Mesendoderm (in vitro differentiated cells): ENCODE measurements at regions not wholly inside any gene's neighbourhood (a gene's known extent, or its start where the extent isn't known, plus 50 kb on each side); places are given as distances from the start of the nearest gene placed in this dataset.
A peak's percentile ranks its signal among the peaks of the same experiment; 100 is the strongest.

Source experiments
- DNase-seq: peaks from one replicate; pipeline ENCODE4 v3.0.0; 2013
- H2AK5ac ChIP-seq: 2 replicates; pipeline ENCODE4 v1.6.1; 2013; ENCODE audit warnings: low read length, inconsistent platforms
- H2BK120ac ChIP-seq: 2 replicates; pipeline ENCODE4 v1.6.1; 2013; ENCODE audit warnings: low read depth, mild to moderate bottlenecking, low read length, moderate library complexity, mixed read lengths
- H2BK15ac ChIP-seq: replicated peaks from 2 replicates; pipeline ENCODE4 v1.6.1; 2013; ENCODE audit warnings: low read depth, mild to moderate bottlenecking, moderate library complexity
- H2BK5ac ChIP-seq: 2 replicates; pipeline ENCODE4 v1.6.1; 2013; ENCODE audit warnings: low read length, inconsistent platforms
- H3K18ac ChIP-seq: 2 replicates; pipeline ENCODE4 v1.6.1; 2013; ENCODE audit warnings: mild to moderate bottlenecking, low read length, mixed read lengths
- H3K23ac ChIP-seq: one replicate; pipeline ENCODE4 v1.6.1; 2013; ENCODE audit warnings: low read length
- H3K27ac ChIP-seq: 2 replicates; pipeline ENCODE4 v1.5.1; 2013; ENCODE audit warnings: low read depth, mild to moderate bottlenecking, inconsistent platforms, low read length, moderate library complexity
- H3K27me3 ChIP-seq: 2 replicates; pipeline ENCODE4 v1.6.1; 2013; ENCODE audit warnings: low read length, control low read depth, mild to moderate bottlenecking, inconsistent platforms; ENCODE audit not compliant: insufficient read depth, poor library complexity
- H3K36me3 ChIP-seq: 2 replicates; pipeline ENCODE4 v1.6.1; 2013; ENCODE audit warnings: low read length, inconsistent platforms; ENCODE audit not compliant: control insufficient read depth, insufficient read depth
- H3K4ac ChIP-seq: one replicate; pipeline ENCODE4 v1.6.1; 2013; ENCODE audit warnings: low read depth, mild to moderate bottlenecking, low read length, moderate library complexity
- H3K4me1 ChIP-seq: 2 replicates; pipeline ENCODE4 v1.6.1; 2013; ENCODE audit warnings: low read depth, low read length, inconsistent platforms; ENCODE audit not compliant: control insufficient read depth
- H3K4me2 ChIP-seq: 2 replicates; pipeline ENCODE4 v1.6.1; 2013; ENCODE audit warnings: low read length
- H3K4me3 ChIP-seq: 2 replicates; pipeline ENCODE4 v1.5.1; 2013; ENCODE audit warnings: mild to moderate bottlenecking, low read length
- H3K56ac ChIP-seq: one replicate; pipeline ENCODE4 v1.6.1; 2013; ENCODE audit warnings: low read length
- H3K79me1 ChIP-seq: 2 replicates; pipeline ENCODE4 v1.6.1; 2013; ENCODE audit warnings: low read length, inconsistent platforms
- H3K79me2 ChIP-seq: 2 replicates; pipeline ENCODE4 v1.6.1; 2013; ENCODE audit warnings: mild to moderate bottlenecking, low read length; ENCODE audit not compliant: control insufficient read depth, insufficient read depth
- H3K9ac ChIP-seq: 2 replicates; pipeline ENCODE4 v1.6.1; 2013; ENCODE audit warnings: low read length, inconsistent platforms
- H4K5ac ChIP-seq: one replicate; pipeline ENCODE4 v1.6.1; 2013; ENCODE audit warnings: low read length
- H4K8ac ChIP-seq: one replicate; pipeline ENCODE4 v1.6.1; 2013; ENCODE audit warnings: low read depth, mild to moderate bottlenecking, control low read depth, low read length, moderate library complexity
- WGBS: extraction: QIAGEN DNeasy Blood & Tissue Kit; methylation state at CpG from one replicate; pipeline ENCODE4 v1.1.7; 2013; ENCODE audit warnings: low lambda C conversion rate, missing lambda C conversion rate; ENCODE audit not compliant: insufficient coverage; ENCODE audit errors: extremely low coverage; 5-methylcytosine and 5-hydroxymethylcytosine counted together

DNA sequence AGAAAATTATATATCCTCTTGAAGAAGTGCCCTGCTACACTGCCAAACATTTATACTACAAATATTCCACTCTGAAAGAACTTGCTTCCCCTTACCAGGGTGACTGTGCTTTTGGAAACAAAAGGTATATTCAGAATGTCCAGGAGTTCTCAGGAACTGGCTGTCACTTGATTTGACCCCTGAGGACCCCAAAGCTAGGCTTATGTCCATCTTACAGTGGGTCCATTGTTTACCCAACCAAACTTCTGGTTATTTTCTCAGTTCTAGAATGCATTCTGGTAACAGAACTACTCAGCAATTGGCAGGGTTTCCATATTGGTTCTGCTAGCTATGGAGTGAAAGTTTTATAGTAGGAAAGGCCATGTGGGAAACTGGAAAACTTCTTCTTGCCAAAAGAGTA, 207.1 kb upstream of the KCTD3 start:
- Histone ChIP-seq H3K4me1 (no peaks in the 10 kb centered on the region), H4K8ac (no peak overlapping the region), H2BK120ac (no peak overlapping the region), H3K27me3 (no peaks in the 10 kb centered on the region), H3K18ac (no peak overlapping the region), H3K4me2 (no peak overlapping the region), H2BK15ac (no peak overlapping the region), H3K27ac (no peak overlapping the region), H3K23ac (no peak overlapping the region), H3K79me1 (no peaks in the 10 kb centered on the region), H3K79me2 (no peaks in the 10 kb centered on the region), H2BK5ac (no peak overlapping the region), H3K36me3 (no peaks in the 10 kb centered on the region), H3K4ac (no peak overlapping the region), H2AK5ac (no peak overlapping the region), H3K56ac (no peak overlapping the region), H4K5ac (no peak overlapping the region), H3K9ac (no peak overlapping the region), H3K4me3 (no peak overlapping the region)
- DNase-seq = no peak

- H3K79me2 ChIP-seq = no peaks in the 10 kb centered on the region
- no peak overlapping the region for H3K56ac ChIP-seq
- H3K4me3 ChIP-seq = no peak overlapping the region
- no peak overlapping the region for H4K8ac ChIP-seq
- H4K5ac ChIP-seq = no peak overlapping the region
- H3K4me2 ChIP-seq = no peak overlapping the region
- H3K23ac ChIP-seq = no peak overlapping the region
- no peak overlapping the region for H2BK120ac ChIP-seq
- no peak overlapping the region for H2AK5ac ChIP-seq
- H2BK15ac ChIP-seq = no peak overlapping the region
- H3K27ac ChIP-seq = no peak overlapping the region
- no peak for DNase-seq
- H3K4ac ChIP-seq = no peak overlapping the region
- H3K4me1 ChIP-seq = no peaks in the 10 kb centered on the region
- no CpG with 5 or more reads among the region's 2 CpGs for WGBS
- no peak overlapping the region for H2BK5ac ChIP-seq
- no peak overlapping the region for H3K18ac ChIP-seq
- H3K79me1 ChIP-seq = no peaks in the 10 kb centered on the region
- H3K27me3 ChIP-seq = no peaks in the 10 kb centered on the region
- no peaks in the 10 kb centered on the region for H3K36me3 ChIP-seq
- H3K9ac ChIP-seq = no peak overlapping the region
These were observed 206.3 kb upstream of the KCTD3 start for GRCh38 chr1:215360758-215361157.

- no peak overlapping the region for H2BK120ac ChIP-seq
- H3K4me2 ChIP-seq = no peak overlapping the region
- no peak overlapping the region for H2BK15ac ChIP-seq
- no peak overlapping the region for H3K23ac ChIP-seq
- no peak overlapping the region for H3K9ac ChIP-seq
- H3K56ac ChIP-seq = no peak overlapping the region
- no peaks in the 10 kb centered on the region for H3K79me1 ChIP-seq
- H2BK5ac ChIP-seq = no peak overlapping the region
- no peak overlapping the region for H4K5ac ChIP-seq
- DNase-seq = no peak
- no peak overlapping the region for H2AK5ac ChIP-seq
- H3K18ac ChIP-seq = no peak overlapping the region
- H4K8ac ChIP-seq = no peak overlapping the region
- no peaks in the 10 kb centered on the region for H3K27me3 ChIP-seq
- no peak overlapping the region for H3K4me3 ChIP-seq
- H3K4me1 ChIP-seq = no peaks in the 10 kb centered on the region
- H3K36me3 ChIP-seq = no peaks in the 10 kb centered on the region
- no peak overlapping the region for H3K27ac ChIP-seq
- no peaks in the 10 kb centered on the region for H3K79me2 ChIP-seq
- H3K4ac ChIP-seq = no peak overlapping the region
These were observed 191.7 kb upstream of the KCTD3 start for GRCh38 chr1:215375381-215375780.

DNA sequence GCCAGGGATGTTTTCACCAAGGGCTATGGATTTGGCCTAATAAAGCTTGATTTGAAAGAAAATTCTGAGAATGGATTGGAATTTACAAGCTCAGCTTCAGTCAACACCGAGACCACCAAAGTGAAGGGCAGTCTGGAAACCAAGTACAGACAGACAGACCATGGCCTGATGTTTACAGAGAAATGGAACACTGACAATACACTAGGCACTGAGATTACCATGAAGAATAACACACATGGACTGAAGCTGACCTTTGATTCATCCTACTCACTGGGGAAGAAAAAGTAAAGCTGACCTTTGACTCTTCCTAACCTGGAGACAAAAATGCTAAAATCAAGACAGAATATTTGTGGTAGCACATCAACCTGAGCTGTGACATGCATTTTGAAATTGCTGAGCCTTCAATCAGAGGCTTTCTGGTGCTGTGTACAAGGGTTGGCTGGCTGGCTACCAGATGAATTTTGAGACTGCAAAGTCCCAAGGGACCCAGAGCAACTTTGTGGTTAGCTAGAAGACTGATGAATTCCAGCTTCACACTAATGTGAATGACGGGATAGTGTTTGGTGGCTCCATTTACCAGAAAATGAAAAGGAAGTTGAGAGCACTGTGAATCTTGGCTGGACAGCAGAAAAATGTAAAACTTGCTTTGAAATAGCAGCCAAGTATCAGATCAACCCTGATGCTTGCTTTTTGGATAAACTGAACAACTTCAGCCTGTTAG, 190.4 kb upstream of the KCTD3 start:
- H3K4ac ChIP-seq = no peak overlapping the region
- no CpG with 5 or more reads among the region's 2 CpGs for WGBS
- no peaks in the 10 kb centered on the region for H3K4me1 ChIP-seq
- no peak for DNase-seq
- no peak overlapping the region for H2BK15ac ChIP-seq
- H3K23ac ChIP-seq = no peak overlapping the region
- no peak overlapping the region for H4K8ac ChIP-seq
- no peaks in the 10 kb centered on the region for H3K36me3 ChIP-seq
- no peak overlapping the region for H2BK120ac ChIP-seq
- H2BK5ac ChIP-seq = no peak overlapping the region
- H3K18ac ChIP-seq = no peak overlapping the region
- H3K9ac ChIP-seq = no peak overlapping the region
- H3K79me2 ChIP-seq = no peaks in the 10 kb centered on the region
- H3K27me3 ChIP-seq = no peaks in the 10 kb centered on the region
- H2AK5ac ChIP-seq = no peak overlapping the region
- H3K79me1 ChIP-seq = no peaks in the 10 kb centered on the region
- no peak overlapping the region for H3K56ac ChIP-seq
- H4K5ac ChIP-seq = no peak overlapping the region
- H3K4me2 ChIP-seq = no peak overlapping the region
- H3K27ac ChIP-seq = no peak overlapping the region
- no peak overlapping the region for H3K4me3 ChIP-seq

DNA sequence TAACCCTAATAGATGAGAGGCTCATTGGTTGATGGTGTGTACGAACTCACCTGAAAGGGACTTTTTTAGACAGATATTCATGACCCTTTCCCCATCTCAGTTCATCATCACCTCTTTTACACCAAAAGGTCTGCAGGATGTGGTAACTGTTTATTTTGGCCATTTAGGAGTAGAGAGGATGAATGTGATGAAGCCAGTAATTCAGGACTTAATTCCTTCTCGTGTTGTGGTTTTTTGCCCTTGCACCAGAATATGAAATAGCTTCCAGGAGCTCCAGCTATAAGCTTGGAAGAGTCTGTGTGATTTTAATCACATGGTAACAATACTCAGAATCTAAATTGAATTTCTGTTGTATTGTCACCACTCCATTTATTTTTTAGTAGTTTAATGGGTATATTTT, 189.4 kb upstream of the KCTD3 start:
- Histone ChIP-seq H2AK5ac (no peak overlapping the region), H3K4me2 (no peak overlapping the region), H2BK15ac (no peak overlapping the region), H3K4me3 (no peak overlapping the region), H3K27ac (no peak overlapping the region), H4K5ac (no peak overlapping the region), H3K4me1 (no peaks in the 10 kb centered on the region), H3K56ac (no peak overlapping the region), H3K79me1 (no peaks in the 10 kb centered on the region), H2BK5ac (no peak overlapping the region), H3K27me3 (no peaks in the 10 kb centered on the region), H3K4ac (no peak overlapping the region), H3K36me3 (no peaks in the 10 kb centered on the region), H3K18ac (no peak overlapping the region), H3K23ac (no peak overlapping the region), H3K9ac (no peak overlapping the region), H2BK120ac (no peak overlapping the region), H4K8ac (no peak overlapping the region), H3K79me2 (no peaks in the 10 kb centered on the region)
- no CpG with 5 or more reads among the region's 2 CpGs for WGBS
- DNase-seq = no peak

GRCh38 chr1:215380566-215380965, 186.5 kb upstream of the KCTD3 start:
- H3K79me2 ChIP-seq = no peaks in the 10 kb centered on the region
- no peak overlapping the region for H2BK120ac ChIP-seq
- no peaks in the 10 kb centered on the region for H3K27me3 ChIP-seq
- H3K79me1 ChIP-seq = no peaks in the 10 kb centered on the region
- H3K27ac ChIP-seq = no peak overlapping the region
- no peak overlapping the region for H4K5ac ChIP-seq
- no peak overlapping the region for H3K56ac ChIP-seq
- DNase-seq = peak; percentile 7
- H3K4ac ChIP-seq = no peak overlapping the region
- no peak overlapping the region for H3K23ac ChIP-seq
- H2BK5ac ChIP-seq = no peak overlapping the region
- H3K18ac ChIP-seq = no peak overlapping the region
- no peak overlapping the region for H3K4me3 ChIP-seq
- H4K8ac ChIP-seq = no peak overlapping the region
- H3K9ac ChIP-seq = no peak overlapping the region
- H3K4me2 ChIP-seq = no peak overlapping the region
- no peak overlapping the region for H2BK15ac ChIP-seq
- H2AK5ac ChIP-seq = no peak overlapping the region
- WGBS = no CpG with 5 or more reads among the region's 1 CpG
- H3K36me3 ChIP-seq = no peaks in the 10 kb centered on the region
- no peaks in the 10 kb centered on the region for H3K4me1 ChIP-seq
